ENCODE measurements at regions not wholly inside any gene's neighbourhood (a gene's known extent, or its start where the extent isn't known, plus 50 kb on each side); places are given as distances from the start of the nearest gene placed in this dataset.

- TF ChIP-seq CTCF (IDR thresholded peaks at IDR 0.05 in 2 of 3, conservative IDR thresholded peaks at IDR 0.05 in 1 of 3; ENCODE audit: borderline replicate concordance in 1 of 3, insufficient read depth in 1 of 3, low read depth in 2 of 3, low read length in 2 of 3): no peak
- TF ChIP-seq, protein P1, sequence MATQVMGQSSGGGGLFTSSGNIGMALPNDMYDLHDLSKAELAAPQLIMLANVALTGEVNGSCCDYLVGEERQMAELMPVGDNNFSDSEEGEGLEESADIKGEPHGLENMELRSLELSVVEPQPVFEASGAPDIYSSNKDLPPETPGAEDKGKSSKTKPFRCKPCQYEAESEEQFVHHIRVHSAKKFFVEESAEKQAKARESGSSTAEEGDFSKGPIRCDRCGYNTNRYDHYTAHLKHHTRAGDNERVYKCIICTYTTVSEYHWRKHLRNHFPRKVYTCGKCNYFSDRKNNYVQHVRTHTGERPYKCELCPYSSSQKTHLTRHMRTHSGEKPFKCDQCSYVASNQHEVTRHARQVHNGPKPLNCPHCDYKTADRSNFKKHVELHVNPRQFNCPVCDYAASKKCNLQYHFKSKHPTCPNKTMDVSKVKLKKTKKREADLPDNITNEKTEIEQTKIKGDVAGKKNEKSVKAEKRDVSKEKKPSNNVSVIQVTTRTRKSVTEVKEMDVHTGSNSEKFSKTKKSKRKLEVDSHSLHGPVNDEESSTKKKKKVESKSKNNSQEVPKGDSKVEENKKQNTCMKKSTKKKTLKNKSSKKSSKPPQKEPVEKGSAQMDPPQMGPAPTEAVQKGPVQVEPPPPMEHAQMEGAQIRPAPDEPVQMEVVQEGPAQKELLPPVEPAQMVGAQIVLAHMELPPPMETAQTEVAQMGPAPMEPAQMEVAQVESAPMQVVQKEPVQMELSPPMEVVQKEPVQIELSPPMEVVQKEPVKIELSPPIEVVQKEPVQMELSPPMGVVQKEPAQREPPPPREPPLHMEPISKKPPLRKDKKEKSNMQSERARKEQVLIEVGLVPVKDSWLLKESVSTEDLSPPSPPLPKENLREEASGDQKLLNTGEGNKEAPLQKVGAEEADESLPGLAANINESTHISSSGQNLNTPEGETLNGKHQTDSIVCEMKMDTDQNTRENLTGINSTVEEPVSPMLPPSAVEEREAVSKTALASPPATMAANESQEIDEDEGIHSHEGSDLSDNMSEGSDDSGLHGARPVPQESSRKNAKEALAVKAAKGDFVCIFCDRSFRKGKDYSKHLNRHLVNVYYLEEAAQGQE (IDR thresholded peaks at IDR 0.05; ENCODE audit: low read depth): no peak
- no peak for TF ChIP-seq RAD21 (IDR thresholded peaks at IDR 0.05; ENCODE audit: low read depth)
- TF ChIP-seq ZNF274 (IDR thresholded peaks at IDR 0.05; ENCODE audit: low read depth, low read length): no peak
- TF ChIP-seq MAX (IDR thresholded peaks at IDR 0.05): no peak
- no peak for TF ChIP-seq POLR2A (IDR thresholded peaks at IDR 0.05; ENCODE audit: borderline replicate concordance, extremely low read depth, insufficient read depth, insufficient read length)
- no peak for TF ChIP-seq ATF3 (IDR thresholded peaks at IDR 0.05)
- no peak for TF ChIP-seq CEBPB (IDR thresholded peaks at IDR 0.05; ENCODE audit: low read depth)
Measured at GRCh38 chrX:115913575-115913974, 257.0 kb upstream of the AGTR2 start.
